Activated CD8-positive, alpha-beta T cell treated with anti-CD3 and anti-CD28 coated beads for 36 hours (primary cell): ENCODE measurements at regions not wholly inside any gene's neighbourhood (a gene's known extent, or its start where the extent isn't known, plus 50 kb on each side); places are given as distances from the start of the nearest gene placed in this dataset.

Experiments used
- ATAC-seq: fragments of 200-7000 bp; cut with Tn5 transposase; one replicate; pipeline ENCODE4 v1.10.0; 2021; ENCODE audit warnings: mild to moderate bottlenecking, moderate library complexity
- CTCF ChIA-PET: fragments of 350-600 bp; sonication (Branson Sonifier 250); formaldehyde crosslinking; loops from one replicate; lab custom pipeline; 2021; ENCODE audit warnings: antibody characterized with exemption; lab: Charles Lee
- POLR2A ChIA-PET: fragments of 350-600 bp; sonication (Branson Sonifier 250); formaldehyde crosslinking; loops from one replicate; lab custom pipeline; 2021; ENCODE audit warnings: antibody characterized with exemption; lab: Charles Lee
- DNase-seq: peaks from one replicate; pipeline ENCODE4 v3.0.0-alpha.2; 2020
- H3K27ac Mint-ChIP-seq: one replicate; pipeline ENCODE4 v1.8.0; 2021; ENCODE audit warnings: mild to moderate bottlenecking, mixed read lengths
- H3K27me3 Mint-ChIP-seq: one replicate; pipeline ENCODE4 v1.8.0; 2021; ENCODE audit warnings: mixed read lengths
- H3K36me3 Mint-ChIP-seq: one replicate; pipeline ENCODE4 v1.8.0; 2021; ENCODE audit warnings: low read depth, mixed read lengths
- H3K4me1 Mint-ChIP-seq: one replicate; pipeline ENCODE4 v1.8.0; 2021; ENCODE audit warnings: low read depth, mixed read lengths
- H3K4me3 Mint-ChIP-seq: one replicate; pipeline ENCODE4 v1.8.0; 2021; ENCODE audit warnings: mild to moderate bottlenecking, moderate library complexity, mixed read lengths
- H3K9me3 Mint-ChIP-seq: one replicate; pipeline ENCODE4 v1.8.0; 2021; ENCODE audit warnings: mixed read lengths
- intact Hi-C: fragments of 100-400 bp; cut with micrococcal nuclease; formaldehyde crosslinking; loops from one replicate; pipeline ENCODE4 v1.10.0; 2022
- TF ChIP-seq, protein P1 (sequence below): fragments of 200-600 bp; IDR thresholded peaks from one replicate; pipeline ENCODE4 v1.8.0; 2022; ENCODE audit warnings: antibody characterized with exemption, mild to moderate bottlenecking

DNA sequence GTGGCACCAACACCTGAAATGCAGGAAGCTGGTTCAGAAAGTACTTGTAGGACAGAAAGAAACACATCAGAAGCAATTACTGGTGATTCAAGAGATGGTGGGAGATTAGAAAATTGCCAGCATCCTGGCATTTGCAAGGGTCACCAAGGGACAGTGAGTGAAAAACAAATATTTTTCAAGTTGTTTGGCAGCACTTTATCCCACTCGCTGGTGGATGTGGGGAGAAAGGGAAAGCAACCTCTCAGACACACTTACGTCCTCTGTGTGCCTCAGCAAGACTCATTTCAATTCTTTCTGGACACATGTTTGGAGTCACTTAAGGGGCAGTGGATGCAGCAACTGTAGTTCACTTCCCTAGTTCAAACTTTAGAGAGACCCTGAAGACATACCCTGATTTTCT lies 440.4 kb upstream of the GHITM start:
- H3K27ac Mint-ChIP-seq, result no peak overlapping the region
- no peak overlapping the region for H3K4me3 Mint-ChIP-seq
- DNase-seq (no peak), ATAC-seq (no peak)
- CTCF ChIA-PET, result no interaction called here
- TF ChIP-seq, protein P1, sequence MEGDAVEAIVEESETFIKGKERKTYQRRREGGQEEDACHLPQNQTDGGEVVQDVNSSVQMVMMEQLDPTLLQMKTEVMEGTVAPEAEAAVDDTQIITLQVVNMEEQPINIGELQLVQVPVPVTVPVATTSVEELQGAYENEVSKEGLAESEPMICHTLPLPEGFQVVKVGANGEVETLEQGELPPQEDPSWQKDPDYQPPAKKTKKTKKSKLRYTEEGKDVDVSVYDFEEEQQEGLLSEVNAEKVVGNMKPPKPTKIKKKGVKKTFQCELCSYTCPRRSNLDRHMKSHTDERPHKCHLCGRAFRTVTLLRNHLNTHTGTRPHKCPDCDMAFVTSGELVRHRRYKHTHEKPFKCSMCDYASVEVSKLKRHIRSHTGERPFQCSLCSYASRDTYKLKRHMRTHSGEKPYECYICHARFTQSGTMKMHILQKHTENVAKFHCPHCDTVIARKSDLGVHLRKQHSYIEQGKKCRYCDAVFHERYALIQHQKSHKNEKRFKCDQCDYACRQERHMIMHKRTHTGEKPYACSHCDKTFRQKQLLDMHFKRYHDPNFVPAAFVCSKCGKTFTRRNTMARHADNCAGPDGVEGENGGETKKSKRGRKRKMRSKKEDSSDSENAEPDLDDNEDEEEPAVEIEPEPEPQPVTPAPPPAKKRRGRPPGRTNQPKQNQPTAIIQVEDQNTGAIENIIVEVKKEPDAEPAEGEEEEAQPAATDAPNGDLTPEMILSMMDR, result no peak
- H3K36me3 Mint-ChIP-seq, result no peaks in the 10 kb centered on the region
- intact Hi-C loops, result no loop called here
- no peaks in the 10 kb centered on the region for H3K27me3 Mint-ChIP-seq
- no peaks in the 10 kb centered on the region for H3K9me3 Mint-ChIP-seq
- no peaks in the 10 kb centered on the region for H3K4me1 Mint-ChIP-seq
- POLR2A ChIA-PET, result no interaction called here

- POLR2A ChIA-PET, result no interaction called here
- no peaks in the 10 kb centered on the region for H3K27me3 Mint-ChIP-seq
- no peak for DNase-seq
- no peak for ATAC-seq
- H3K4me1 Mint-ChIP-seq, result no peaks in the 10 kb centered on the region
- no peaks in the 10 kb centered on the region for H3K36me3 Mint-ChIP-seq
- TF ChIP-seq, protein P1, result no peak
- intact Hi-C loops, result no loop called here
- H3K27ac Mint-ChIP-seq, result no peak overlapping the region
- H3K4me3 Mint-ChIP-seq, result no peak overlapping the region
- no peaks in the 10 kb centered on the region for H3K9me3 Mint-ChIP-seq
- CTCF ChIA-PET, result no interaction called here
Measured at GRCh38 chr10:83701799-83702198, 437.5 kb upstream of the GHITM start.

DNA sequence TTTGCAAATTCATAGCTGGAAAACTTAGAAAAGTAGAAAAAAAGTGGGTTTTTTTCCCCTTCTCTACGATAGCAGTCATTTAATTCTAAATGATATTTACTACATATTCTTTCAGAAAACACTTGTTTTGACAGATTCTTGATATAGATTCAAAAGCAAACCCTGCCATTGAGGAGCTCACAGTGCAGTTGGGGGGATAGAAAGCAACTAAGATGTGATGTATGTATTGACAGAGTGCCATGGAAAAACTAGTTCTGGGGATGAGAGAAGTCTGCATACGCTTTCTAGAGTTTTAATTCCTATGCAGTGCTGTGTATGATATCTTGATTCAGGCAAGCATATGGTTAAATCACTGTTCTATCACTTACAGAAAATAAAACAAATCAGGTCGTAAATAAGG lies 436.6 kb upstream of the GHITM start:
- Mint-ChIP-seq H3K27ac (no peak overlapping the region), H3K27me3 (no peaks in the 10 kb centered on the region), H3K9me3 (no peaks in the 10 kb centered on the region), H3K36me3 (no peaks in the 10 kb centered on the region), H3K4me1 (no peaks in the 10 kb centered on the region), H3K4me3 (no peak overlapping the region)
- no peak for ATAC-seq
- ChIA-PET POLR2A (no interaction called here), CTCF (no interaction called here)
- intact Hi-C loops, result no loop called here
- TF ChIP-seq, protein P1, result no peak
- no peak for DNase-seq

- intact Hi-C loops, result no loop called here
- ATAC-seq (no peak), DNase-seq (no peak)
- H3K27me3 Mint-ChIP-seq, result no peaks in the 10 kb centered on the region
- H3K9me3 Mint-ChIP-seq, result no peaks in the 10 kb centered on the region
- H3K4me1 Mint-ChIP-seq, result no peaks in the 10 kb centered on the region
- no peak overlapping the region for H3K4me3 Mint-ChIP-seq
- TF ChIP-seq, protein P1, result no peak
- ChIA-PET CTCF (no interaction called here), POLR2A (interaction anchor here (0.6 kb wide), 1 partner anchor 1736 kb away, joined by 4 read pairs; no protein-coding TSS in a partner anchor)
- no peak overlapping the region for H3K27ac Mint-ChIP-seq
- H3K36me3 Mint-ChIP-seq, result no peaks in the 10 kb centered on the region
Measured at GRCh38 chr10:83706120-83706519, 433.2 kb upstream of the GHITM start.

DNA sequence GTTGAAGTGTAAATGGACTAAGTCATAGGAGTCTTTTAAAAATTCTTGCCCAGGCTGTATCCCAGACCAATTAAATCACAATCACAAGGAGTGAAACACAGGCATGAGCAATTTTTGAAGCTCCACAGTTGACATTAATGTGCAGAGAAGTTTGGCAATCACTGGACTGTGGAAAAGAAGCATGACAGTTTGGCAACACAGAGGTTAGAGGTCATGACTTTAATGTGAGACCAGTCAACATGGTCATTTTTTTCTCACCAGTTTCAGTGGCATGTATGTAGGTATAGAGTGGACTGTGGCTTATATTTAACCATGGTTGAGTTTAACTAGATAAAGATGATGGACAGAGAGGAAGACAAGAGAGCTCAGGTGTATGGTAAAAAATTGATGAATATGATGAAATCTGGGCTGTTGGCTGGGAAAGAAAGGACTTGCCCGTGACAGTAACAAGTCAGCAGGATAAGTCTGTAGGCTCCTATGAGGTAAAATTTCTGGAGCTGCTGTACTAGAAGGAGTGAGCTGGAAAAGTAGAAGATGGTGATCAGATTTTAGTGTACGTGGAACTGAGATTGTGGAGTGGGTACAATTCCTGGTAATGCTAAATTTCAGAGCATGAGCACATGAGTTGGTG lies 432.2 kb upstream of the GHITM start:
- no peaks in the 10 kb centered on the region for H3K27me3 Mint-ChIP-seq
- no peaks in the 10 kb centered on the region for H3K4me1 Mint-ChIP-seq
- ATAC-seq, result no peak
- H3K4me3 Mint-ChIP-seq, result no peak overlapping the region
- no peak overlapping the region for H3K27ac Mint-ChIP-seq
- CTCF ChIA-PET, result no interaction called here
- H3K36me3 Mint-ChIP-seq, result no peaks in the 10 kb centered on the region
- H3K9me3 Mint-ChIP-seq, result no peaks in the 10 kb centered on the region
- DNase-seq, result no peak
- intact Hi-C loops, result no loop called here
- TF ChIP-seq, protein P1, result no peak
- POLR2A ChIA-PET, result no interaction called here
